ENCODE measurements at regions not wholly inside any gene's neighbourhood (a gene's known extent, or its start where the extent isn't known, plus 50 kb on each side); places are given as distances from the start of the nearest gene placed in this dataset.

- TF ChIP-seq TSHZ2 (CRISPR knock-in tag; IDR thresholded peaks at IDR 0.05) (no peak), PATZ1 (CRISPR knock-in tag; IDR thresholded peaks at IDR 0.05; ENCODE audit: borderline replicate concordance) (no peak), ZNF70 (CRISPR knock-in tag; IDR thresholded peaks at IDR 0.05) (no peak)
These were observed 753.2 kb upstream of the TENM4 start for GRCh38 chr11:80194016-80194415.

Data from SK-N-SH treated with all-trans-retinoic acid at 6 μM for 48 hours (cell line).